ENCODE measurements at regions not wholly inside any gene's neighbourhood (a gene's known extent, or its start where the extent isn't known, plus 50 kb on each side); places are given as distances from the start of the nearest gene placed in this dataset.

DNA sequence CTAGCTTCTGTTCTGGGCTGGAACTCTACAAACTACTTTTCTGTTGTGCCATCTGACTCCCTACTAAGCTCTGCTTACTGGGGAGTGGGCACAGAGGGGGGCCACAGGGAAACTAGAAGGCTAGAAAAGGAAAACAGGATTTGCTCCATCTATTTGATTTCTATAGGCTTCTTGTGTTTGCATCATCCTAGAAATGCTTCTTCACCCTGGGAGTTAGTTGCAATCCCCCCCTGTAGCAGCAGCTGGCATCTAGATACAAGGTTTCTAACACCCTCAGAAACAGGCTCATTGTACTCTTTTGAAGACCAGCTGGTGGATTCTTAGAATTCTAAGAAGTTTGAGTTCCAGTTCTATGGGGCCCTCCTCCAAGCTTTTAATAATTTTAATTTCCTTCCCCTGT is 213.4 kb downstream of the TMA16 start:
- TF ChIP-seq EP300 (IDR thresholded peaks at IDR 0.05) = no peak
- no peak for TF ChIP-seq POLR2A (IDR thresholded peaks at IDR 0.05)
- TF ChIP-seq, protein P1, sequence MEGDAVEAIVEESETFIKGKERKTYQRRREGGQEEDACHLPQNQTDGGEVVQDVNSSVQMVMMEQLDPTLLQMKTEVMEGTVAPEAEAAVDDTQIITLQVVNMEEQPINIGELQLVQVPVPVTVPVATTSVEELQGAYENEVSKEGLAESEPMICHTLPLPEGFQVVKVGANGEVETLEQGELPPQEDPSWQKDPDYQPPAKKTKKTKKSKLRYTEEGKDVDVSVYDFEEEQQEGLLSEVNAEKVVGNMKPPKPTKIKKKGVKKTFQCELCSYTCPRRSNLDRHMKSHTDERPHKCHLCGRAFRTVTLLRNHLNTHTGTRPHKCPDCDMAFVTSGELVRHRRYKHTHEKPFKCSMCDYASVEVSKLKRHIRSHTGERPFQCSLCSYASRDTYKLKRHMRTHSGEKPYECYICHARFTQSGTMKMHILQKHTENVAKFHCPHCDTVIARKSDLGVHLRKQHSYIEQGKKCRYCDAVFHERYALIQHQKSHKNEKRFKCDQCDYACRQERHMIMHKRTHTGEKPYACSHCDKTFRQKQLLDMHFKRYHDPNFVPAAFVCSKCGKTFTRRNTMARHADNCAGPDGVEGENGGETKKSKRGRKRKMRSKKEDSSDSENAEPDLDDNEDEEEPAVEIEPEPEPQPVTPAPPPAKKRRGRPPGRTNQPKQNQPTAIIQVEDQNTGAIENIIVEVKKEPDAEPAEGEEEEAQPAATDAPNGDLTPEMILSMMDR (IDR thresholded peaks at IDR 0.05) = no peak
- TF ChIP-seq POLR2AphosphoS5 (IDR thresholded peaks at IDR 0.05) = no peak

Data from suprapubic skin (tissue), 4 donors.